ENCODE measurements at regions not wholly inside any gene's neighbourhood (a gene's known extent, or its start where the extent isn't known, plus 50 kb on each side); places are given as distances from the start of the nearest gene placed in this dataset.

DNA sequence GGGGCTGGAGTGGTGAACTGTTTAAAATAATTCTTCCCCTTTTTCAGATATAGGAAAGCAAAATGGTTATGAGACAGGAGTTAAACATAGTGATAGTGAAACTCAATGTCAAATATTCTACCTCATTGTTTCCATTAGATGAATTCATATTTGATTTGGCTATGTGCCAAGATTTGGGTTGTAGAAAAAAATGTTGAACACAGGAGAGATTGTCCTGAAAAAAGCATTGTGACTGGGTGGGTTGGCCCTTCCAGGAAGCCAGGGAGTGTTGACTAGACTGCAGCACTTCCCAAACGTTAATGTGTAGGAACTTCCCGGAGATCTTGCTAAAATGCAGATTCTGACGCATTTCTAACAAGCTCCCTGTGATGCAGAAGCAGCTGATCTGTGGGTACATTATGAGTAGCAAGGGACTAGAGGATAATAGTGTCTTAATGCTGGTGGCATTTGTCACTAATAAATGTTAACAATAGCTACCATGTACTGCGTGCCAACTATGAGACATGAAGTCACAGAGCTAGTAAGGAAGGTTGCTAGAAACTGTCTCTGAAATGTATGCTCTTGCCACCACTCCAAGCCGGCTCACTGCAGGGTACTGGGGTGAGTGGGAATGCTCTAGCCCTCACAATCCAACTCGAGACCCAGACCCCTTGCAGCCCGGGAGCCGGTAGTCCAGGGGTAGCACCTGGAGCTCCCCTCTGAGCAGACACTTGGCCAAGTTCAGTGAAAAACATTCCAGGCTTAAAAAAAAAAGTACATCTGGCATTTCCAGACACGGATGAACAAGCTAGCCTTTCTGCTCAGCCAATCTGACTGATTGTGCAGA is 120.6 kb downstream of the CD47 start:
- peak; percentile 2 for DNase-seq

DNA sequence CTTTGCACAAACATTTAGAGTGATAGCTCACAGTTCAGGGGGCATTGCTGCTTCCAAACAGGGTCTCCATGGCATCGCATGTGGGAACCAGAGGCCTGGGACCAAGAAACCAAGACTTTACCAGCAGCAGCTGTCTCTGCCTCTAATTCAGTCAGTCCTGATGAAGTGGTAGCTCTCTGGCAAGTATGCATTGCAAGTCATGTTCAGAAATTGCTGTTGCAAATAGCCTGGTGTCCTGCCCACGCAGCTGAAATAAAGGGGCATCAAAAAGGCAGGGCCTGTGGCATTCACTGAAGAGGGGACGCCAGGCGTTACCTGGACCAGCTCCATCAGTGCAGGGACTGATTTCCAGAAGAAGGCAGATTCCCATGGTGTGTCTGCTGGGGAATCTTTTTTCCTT is 121.3 kb downstream of the CD47 start:
- DNase-seq: no peak

DNA sequence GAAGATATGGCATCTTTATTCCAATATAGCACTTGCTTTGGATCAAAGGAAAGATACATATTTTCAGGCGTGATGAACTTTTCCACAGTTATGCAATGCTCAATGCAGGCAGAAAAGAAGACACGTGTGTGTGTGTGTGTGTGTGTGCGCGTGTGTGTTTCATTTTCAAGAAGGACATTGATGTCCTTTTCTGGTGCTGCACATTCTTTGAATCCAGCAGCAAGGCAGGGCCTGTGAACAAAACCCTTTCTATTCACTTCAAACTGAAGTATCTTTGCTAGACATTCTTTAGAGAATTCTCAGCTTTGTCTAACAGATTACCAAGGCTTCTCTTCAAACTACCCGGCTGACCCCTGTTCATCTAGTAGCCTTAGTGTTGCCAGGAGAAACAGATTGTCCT is 124.6 kb downstream of the CD47 start:
- no peak for DNase-seq

DNA sequence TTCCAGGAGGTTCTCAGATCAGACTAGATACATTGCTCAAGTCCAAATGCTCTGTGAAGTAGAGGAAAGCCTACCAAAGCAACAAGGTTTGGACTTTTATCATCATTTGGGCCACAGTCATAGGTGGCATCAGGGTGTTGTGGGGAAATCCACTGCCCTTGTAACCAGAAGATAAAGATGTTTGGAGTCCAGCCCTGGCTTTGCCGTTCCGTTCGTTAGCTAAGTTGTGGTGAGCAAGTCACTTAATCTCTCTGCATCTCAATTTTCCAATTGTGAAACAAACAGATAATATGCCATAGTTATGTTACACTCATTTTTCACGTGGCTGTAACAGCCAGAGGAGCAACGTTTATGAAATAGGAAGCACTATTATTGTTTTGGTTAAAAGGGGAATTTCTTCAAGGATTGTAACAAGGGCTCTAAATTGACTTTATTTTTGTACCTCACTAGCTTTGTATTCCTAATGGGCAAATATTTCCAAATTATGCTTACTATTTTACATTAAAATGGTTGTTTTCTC is 125.6 kb downstream of the CD47 start:
- peak; percentile 71 for DNase-seq

DNA sequence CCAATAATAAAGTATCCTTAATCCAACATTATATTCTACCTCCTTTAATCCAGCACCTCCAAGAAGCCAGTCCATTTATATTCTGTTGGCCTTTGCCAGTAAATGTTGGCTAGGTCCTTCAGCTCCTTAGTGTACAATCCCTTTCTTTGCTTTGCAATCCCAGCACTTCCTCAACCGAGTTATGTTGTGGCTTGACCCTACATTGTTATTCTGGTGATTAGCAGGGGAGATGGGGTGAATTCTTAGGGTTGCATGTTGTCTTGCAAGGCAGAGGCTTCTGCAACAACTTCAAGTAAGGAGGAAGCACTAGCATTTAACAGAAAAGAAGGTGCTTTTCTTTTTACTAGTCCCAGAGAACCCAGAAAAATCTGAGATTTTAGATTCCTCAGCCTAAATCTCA is 127.2 kb downstream of the CD47 start:
- no peak for DNase-seq

DNA sequence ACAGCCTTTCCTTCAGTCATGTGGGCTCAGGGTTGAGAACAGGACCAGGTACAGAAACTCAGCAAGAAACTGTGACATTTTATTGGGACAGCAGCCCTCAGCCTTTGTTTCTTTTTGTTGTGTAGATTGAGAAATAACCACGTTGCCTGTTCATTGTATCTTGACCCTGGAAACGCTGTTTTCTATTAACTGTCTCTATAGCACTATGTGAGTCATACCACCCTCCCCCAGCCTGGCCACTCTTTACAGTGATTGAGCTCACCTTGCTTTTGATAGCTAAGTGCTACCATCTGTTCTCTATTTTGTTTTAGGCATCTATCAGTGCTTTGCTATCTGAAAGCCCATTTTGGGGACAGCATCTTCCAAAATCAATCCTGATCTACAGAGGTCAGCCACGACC is 127.9 kb downstream of the CD47 start:
- DNase-seq: no peak

DNA sequence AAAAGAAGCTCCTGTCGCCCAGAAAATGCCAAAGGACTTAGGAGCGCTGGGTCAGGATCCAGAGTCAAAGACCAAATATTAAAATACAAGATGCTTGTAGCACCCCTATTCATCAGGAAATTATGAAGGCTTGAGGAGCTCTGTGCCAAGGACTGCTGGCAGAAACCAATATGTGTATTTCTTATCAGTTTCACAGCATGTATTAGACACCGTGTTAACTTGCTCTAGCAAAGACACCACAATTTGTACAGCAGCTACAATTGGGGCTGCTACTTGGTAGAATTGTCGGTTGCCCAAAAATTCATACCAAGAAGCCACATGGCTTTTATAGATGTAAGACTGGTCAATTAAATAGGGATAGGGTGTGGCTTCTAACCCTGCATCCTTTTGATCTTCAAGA is 128.8 kb downstream of the CD47 start:
- DNase-seq: no peak

DNA sequence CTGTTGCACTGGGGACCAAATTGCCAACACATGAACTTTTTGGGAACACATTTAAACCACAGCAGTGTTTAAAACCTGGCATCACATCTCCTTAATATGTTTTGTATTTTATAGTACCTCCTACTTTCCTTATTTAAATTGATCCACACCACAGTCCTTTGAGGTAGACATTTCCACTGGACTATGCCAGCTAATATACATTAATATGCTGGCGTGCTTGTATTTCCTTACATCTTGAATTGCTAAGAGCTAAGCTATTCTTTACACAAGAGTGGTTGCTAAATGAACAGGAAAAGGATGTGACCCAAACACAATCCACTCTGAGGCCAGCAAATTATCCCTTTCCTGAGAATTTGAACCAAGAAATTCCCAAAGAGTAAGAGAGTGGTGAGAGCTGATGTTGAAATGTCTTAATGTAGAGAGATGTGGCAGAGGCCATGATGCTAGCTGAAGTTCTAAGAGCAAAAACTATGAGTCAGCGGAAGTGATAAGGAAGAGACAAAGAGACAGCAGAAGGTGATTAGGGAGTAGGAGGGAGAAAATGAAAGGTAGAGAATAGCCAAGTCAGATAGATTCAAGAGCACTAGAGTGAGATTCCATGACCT is 131.2 kb downstream of the CD47 start:
- peak; percentile 54 for DNase-seq

DNA sequence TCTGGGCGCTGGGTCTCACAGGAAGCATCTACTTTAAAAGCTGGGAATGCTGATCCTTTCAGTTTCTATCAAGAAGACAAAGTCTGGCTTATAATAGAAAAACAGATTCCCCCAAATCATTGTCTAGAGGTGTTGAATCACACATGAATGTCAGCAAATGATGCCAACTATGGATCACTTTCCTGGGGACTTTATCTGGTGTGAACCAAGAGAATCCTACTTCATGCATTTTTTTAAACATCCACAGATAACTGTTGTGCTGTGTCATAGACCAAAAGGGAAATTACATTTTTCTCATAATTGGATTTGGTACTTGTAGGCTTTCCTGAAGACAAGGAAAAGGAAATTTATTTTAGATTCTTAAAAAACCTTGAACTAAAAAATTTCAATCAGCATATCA is 132.7 kb downstream of the CD47 start:
- DNase-seq: peak; percentile 8

DNA sequence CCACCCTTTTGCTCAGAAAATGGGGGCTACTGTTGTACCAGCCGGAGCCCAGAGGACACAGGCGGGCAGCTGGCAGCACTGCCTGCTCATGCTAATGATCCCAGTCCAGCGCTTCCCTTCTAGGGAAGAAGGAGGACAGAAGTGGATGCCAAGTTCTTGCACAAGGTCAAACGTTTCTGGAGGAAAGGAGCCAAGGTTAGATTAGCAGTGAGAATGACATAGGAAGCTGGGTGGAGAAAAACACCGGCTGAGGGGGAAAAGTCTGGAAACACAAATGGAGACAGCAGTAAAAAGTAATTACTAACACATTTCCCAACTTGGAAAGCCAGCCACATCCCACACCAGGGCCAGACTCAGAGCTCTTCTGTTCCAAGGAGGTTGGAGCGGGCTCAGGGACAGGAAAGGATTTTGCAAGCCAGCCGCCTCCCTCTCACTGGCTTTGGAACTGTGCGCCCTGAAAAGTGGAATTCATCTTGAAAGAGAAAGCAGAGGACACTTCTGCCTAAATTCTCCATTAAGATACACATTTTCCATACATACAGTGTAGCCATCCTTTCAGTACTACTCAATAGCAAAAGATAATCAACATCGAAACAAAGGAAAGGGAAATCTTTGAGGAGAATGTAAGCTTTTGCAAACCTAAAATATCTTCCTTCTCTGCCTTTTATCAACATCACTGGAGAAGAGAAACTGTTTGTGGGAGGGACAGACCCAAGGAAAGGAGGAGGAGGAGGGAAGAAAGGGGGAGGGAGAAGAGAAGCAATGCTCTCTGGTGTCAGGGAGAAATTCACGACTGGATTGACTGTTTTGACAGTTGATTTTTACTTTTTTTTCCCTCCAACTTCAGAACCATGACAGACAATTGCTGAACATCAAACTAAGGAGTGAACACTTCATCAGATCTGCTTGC is 133.6 kb downstream of the CD47 start:
- peak; percentile 7 for DNase-seq

DNA sequence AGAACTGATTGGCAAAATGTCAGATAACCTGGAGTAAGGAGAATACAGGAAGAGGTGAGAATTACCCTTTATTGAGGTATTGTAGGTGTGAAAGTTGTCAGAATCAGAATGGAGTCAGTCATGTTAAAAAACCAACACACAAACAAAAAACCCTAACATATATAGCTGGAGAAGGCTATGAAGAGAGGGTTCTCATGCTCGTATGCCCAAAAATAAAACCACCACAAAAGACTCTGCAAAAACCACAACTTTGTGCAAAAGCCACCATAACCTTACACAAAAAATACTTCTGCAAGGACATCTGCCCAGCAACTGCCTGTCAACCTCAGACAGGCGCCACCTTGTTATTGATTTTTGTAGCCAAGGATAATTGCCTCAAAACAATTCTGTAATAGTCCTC is 136.0 kb downstream of the CD47 start:
- no peak for DNase-seq

DNA sequence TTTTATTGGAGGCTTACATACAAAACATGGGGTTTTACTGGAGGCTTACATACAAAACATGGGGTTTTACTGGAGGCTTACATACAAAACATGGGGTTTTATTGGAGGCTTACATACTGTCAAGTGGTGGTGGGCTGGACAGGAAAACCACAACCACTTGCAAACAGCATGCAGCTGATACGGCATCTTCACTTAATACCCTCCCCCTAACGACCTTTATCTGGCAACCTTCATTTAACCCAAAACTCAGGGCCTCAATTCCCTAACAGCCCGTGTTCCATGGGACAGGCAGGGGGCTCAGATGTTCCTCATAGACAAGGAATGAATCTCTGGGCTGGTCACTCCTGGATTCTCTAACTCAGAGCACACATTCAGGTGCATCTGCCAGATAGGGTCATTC is 137.1 kb downstream of the CD47 start:
- peak; percentile 25 for DNase-seq

DNA sequence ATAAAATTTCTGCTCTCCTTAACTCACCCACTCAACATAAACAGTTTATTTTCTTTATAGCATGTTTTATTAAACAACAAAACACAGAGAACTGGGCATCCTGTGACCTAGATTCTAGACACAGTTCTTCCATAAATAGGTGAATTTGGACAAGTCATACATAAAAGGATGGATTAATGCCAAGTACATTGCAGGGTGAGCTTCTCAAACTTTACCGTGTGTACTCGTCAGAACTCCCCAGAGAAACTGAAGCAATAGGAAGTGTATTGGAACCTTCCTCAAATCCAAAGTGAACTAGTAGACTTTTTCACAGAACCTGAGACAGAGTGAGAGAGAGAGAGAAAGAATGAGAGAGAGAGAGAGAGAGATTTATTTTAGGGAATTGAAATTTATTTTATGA is 139.7 kb downstream of the CD47 start:
- no peak for DNase-seq

DNA sequence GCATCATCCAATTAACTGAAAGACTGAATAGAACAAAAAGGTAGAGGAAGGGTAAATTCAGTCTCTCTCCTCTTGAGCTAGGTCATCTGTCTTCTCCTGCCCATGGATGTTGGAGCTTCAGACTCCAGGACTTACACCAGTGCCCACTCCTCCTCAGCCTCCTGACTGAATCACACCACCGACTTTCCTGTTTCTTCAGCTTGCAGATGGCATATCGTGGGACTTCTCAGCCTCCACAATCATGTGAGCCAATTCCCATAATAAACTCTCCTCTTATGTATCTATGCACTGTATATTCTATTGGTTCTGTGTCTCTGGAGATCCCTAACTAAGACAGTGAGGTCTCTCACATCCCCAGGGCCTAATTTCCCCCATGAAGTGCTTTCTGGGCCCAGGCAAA is 140.4 kb downstream of the CD47 start:
- no peak for DNase-seq

DNA sequence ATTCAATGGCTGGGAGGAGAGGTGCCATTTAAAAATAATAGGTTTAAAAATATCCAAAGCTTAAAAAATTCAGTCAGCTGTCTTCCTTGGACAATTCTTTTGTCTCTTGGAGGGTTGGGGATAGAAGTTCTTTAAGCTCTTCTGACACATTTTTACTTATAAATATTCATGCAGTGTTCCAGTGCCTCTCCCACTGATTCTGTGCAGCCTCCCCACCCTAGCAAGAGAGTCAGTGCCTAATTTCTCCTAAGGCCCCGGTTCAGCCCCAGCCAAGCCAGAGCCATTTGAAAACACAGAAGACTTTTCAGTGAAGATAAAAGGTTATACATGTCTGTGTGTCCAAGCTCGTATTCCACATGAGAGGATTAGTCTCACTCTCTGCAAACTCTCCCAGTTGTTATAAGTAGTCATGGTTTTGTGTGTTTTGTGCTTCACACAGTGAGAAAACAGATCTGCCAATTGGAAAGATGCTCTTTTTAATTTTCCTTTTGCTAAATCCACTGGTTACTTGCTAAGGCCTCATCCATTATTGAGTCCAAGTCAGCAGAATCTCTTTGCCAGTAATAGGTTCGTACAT is 141.3 kb downstream of the CD47 start:
- no peak for DNase-seq

DNA sequence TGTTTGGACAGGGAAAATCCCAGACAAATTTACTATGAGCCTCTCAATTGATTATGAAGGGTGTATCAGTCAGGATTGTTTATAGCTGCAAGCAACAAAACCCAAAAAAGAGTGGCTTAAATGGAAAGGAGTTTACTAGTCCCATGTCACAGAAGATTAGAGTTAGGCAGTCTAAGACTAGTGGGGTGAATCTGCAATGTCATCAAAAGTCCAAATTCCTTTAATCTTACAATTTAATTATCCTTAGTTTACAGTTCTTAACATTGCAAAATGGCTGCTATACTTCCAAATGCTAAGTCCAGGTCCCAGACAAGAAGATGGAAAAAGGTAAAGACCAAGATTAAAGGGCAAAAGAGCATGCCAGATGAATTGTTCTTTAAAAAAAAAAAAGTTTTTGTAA is 143.6 kb downstream of the CD47 start:
- no peak for DNase-seq

DNA sequence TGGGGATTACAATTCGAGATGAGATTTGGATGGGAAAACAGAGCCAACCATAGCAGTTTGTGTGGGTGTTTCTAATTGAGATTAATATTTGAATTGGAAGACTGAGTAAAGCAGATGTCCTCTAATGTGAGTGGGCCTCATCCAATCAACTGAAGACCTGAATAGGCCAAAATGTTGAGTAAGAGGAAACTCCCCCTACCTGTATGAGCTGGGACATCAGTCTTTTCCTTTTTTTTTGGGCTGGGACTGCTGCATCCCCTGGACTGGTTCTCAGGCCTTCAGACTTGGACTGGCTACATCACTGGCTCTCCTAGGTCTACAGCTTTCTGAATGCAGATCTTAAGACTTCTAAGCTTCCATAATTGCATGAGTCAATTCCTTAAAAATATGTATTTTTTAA is 144.1 kb downstream of the CD47 start:
- no peak for DNase-seq

DNA sequence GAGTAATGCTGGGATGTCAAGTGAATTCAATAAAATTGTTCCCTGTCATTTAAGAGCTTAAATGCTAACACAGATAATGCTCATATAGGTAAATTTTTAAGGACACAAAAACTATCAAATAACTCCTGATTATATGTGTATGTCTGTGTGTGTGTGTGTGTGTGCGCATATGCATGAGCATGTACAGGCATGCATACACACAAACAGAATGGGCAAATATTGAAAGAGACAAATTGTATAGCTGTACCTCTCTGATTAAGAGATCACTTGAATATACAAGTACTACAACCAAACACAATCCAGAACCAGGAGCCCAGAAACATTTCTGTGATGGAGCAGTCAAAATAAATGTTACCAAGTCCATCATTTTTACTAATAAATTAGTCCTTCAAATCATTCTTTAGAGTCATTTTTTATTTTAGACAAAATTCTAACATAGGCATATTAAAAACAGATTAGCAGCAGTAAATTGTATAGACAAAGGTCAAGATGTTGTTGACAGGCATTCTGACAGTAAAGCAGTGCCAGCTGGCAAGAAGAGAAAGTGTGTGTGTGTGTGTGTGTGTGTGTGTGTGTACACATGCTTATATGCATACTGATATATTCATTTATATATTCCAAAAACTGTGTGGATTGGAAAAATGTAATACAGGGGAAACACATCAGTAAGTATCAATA is 145.3 kb downstream of the CD47 start:
- DNase-seq: no peak

DNA sequence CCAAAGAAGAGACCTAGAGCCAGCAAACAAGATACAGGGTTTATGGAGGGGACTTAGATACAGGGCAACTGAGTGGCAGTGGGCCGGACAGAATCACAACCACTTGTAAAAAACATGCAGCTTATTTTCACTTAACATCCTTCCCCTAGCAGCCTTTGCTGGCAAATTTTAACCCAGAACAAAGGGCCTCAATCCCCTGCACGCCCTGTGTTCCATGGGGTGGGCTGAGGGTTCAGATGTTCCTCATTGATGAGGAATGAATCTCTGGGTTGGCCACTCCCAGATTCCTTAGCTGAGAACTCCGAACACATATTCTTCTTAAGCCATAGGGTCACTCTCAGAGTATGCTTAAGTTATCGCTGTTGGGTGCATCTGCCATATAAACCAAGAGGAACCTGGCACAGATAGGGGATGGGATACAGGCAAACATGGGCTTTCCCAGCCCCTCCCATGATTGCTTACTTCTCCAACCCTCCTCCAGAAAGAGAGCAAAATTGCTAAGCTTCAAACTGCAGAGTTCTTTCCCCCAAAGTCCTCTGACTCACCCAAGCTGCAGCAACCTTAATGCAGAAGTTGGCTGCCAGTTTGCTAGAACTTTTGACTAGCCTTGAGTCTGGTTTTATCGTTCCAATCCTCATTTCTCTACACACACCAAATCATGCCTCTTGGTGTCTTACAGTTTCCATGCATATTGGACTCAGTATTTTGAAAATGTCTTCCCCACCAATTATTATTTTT is 146.9 kb downstream of the CD47 start:
- no peak for DNase-seq

DNA sequence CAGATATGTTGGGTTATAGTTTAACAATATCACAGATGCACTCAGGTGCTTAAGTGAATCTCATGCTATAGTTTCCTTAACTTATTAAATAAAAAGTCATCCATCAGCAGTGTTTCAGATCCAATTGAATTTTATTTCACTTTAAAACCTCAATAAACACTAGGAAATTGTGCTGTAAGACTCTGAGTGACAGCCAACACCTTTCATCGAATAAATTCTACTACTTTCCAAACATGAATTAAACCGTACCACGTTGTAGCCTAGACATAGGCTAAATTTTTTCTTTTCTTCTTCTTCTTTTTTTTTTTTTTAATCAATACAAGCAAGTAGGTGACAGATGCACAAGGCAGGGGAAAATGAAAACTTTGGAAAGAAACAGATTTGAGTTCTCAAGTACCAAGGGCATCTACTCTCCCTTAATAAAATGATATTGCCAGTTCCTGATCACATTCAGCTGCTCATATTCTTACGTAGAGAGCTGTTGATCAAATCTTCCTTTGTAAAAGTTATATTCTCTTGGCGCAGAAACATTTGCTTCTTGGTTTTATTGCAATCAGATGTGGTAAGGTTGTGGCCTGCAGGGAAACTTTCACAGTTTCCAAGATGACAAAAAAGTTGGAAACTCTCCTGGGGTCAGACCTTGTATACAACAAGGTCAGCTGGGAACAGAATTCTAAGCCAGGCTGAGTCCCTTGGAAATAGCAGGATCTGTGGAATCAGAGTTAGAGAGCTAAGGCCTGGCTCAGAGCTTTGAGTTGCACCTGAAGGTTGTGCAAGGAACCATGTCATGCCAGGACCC is 147.7 kb downstream of the CD47 start:
- no peak for DNase-seq

DNA sequence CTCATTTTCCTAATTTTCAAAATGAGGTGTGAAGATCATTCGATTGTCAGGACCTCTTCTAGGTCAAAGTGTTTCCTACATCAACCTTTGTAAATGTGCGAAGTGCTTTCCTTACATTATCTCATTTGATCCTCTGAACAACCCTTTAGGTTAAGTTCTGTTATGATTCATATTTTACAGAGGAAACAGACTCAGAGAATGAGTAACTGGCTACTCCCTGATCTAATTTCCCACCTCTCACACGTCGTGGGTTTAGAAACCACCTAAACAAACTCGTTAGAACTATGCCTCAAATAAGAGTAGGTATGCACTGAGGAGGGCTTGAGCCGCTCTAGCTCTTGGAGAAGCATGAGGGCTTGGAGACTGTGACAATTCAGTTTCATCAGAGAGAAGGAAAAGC is 148.6 kb downstream of the CD47 start:
- no peak for DNase-seq
